Effector memory CD4-positive, alpha-beta T cell (primary cell): ENCODE measurements at regions not wholly inside any gene's neighbourhood (a gene's known extent, or its start where the extent isn't known, plus 50 kb on each side); places are given as distances from the start of the nearest gene placed in this dataset.
"Not testable (repeated sequence)": the region's sequence is repeated elsewhere in the genome, so short reads cannot be mapped to it uniquely, and the experiment has no call there.

Source experiments
- DNase-seq, 3 donors: peaks; one replicate each; pipeline ENCODE4 v3.0.0-alpha.2; 2020
- H3K27ac ChIP-seq: 2 replicates; pipeline ENCODE4 v1.7.0; 2013; ENCODE audit warnings: mild to moderate bottlenecking, low read length, moderate library complexity; ENCODE audit not compliant: insufficient read depth, poor library complexity, severe bottlenecking
- H3K27me3 ChIP-seq: replicated peaks from 2 replicates; pipeline ENCODE4 v1.7.0; 2013; ENCODE audit warnings: mild to moderate bottlenecking, low read length; ENCODE audit not compliant: insufficient read depth, control insufficient read depth, poor library complexity, severe bottlenecking
- H3K36me3 ChIP-seq: 2 replicates; pipeline ENCODE4 v1.7.0; 2013; ENCODE audit warnings: mild to moderate bottlenecking, low read length, moderate library complexity; ENCODE audit not compliant: control insufficient read depth, insufficient read depth
- H3K4me1 ChIP-seq: 2 replicates; pipeline ENCODE4 v1.7.0; 2013; ENCODE audit warnings: low read length, mild to moderate bottlenecking; ENCODE audit not compliant: control insufficient read depth, insufficient read depth, poor library complexity, severe bottlenecking
- H3K4me3 ChIP-seq: 2 replicates; pipeline ENCODE4 v1.7.0; 2013; ENCODE audit warnings: low read length, low read depth, mild to moderate bottlenecking; ENCODE audit not compliant: insufficient read depth, poor library complexity, severe bottlenecking
- H3K9me3 ChIP-seq: 2 replicates; pipeline ENCODE4 v1.7.0; 2013; ENCODE audit warnings: mild to moderate bottlenecking, low read length, moderate library complexity; ENCODE audit not compliant: control insufficient read depth

- no peaks in the 10 kb centered on the region for H3K4me1 ChIP-seq
- H3K36me3 ChIP-seq: no peaks in the 10 kb centered on the region
- H3K9me3 ChIP-seq: no peaks in the 10 kb centered on the region
- H3K4me3 ChIP-seq: no peak overlapping the region
- DNase-seq: no peak
- no peak overlapping the region for H3K27ac ChIP-seq
- no peaks in the 10 kb centered on the region for H3K27me3 ChIP-seq
These were observed 231.6 kb downstream of the ETV1 start for GRCh38 chr7:13757841-13758240.

- DNase-seq, H3K4me1 ChIP-seq, H3K4me3 ChIP-seq, H3K27me3 ChIP-seq, H3K9me3 ChIP-seq, H3K36me3 ChIP-seq, H3K27ac ChIP-seq: not testable (repeated sequence)
These were observed 223.6 kb downstream of the ETV1 start for GRCh38 chr7:13765853-13766252.

GRCh38 chr7:13770305-13770704 lies 219.2 kb downstream of the ETV1 start:
- Histone ChIP-seq H3K9me3 (no peaks in the 10 kb centered on the region), H3K4me1 (no peaks in the 10 kb centered on the region), H3K27ac (no peak overlapping the region), H3K4me3 (no peak overlapping the region), H3K36me3 (no peaks in the 10 kb centered on the region), H3K27me3 (no peaks in the 10 kb centered on the region)
- no peak for DNase-seq

GRCh38 chr7:13774976-13775375 lies 214.5 kb downstream of the ETV1 start:
- no peaks in the 10 kb centered on the region for H3K4me1 ChIP-seq
- no peaks in the 10 kb centered on the region for H3K36me3 ChIP-seq
- H3K27ac ChIP-seq: no peak overlapping the region
- DNase-seq: no peak
- H3K4me3 ChIP-seq: no peak overlapping the region
- no peaks in the 10 kb centered on the region for H3K27me3 ChIP-seq
- no peaks in the 10 kb centered on the region for H3K9me3 ChIP-seq

GRCh38 chr7:13777242-13777641 lies 212.2 kb downstream of the ETV1 start:
- no peaks in the 10 kb centered on the region for H3K27me3 ChIP-seq
- H3K9me3 ChIP-seq: no peaks in the 10 kb centered on the region
- no peaks in the 10 kb centered on the region for H3K4me1 ChIP-seq
- DNase-seq: no peak
- no peaks in the 10 kb centered on the region for H3K36me3 ChIP-seq
- no peak overlapping the region for H3K27ac ChIP-seq
- H3K4me3 ChIP-seq: no peak overlapping the region

- no peaks in the 10 kb centered on the region for H3K27me3 ChIP-seq
- H3K4me1 ChIP-seq: no peaks in the 10 kb centered on the region
- no peak overlapping the region for H3K27ac ChIP-seq
- no peaks in the 10 kb centered on the region for H3K36me3 ChIP-seq
- no peak overlapping the region for H3K4me3 ChIP-seq
- no peaks in the 10 kb centered on the region for H3K9me3 ChIP-seq
- DNase-seq: no peak
These were observed 210.5 kb downstream of the ETV1 start for GRCh38 chr7:13778967-13779366.

GRCh38 chr7:13790611-13791010 lies 198.9 kb downstream of the ETV1 start:
- no peaks in the 10 kb centered on the region for H3K27me3 ChIP-seq
- H3K27ac ChIP-seq: no peak overlapping the region
- H3K4me3 ChIP-seq: no peak overlapping the region
- H3K36me3 ChIP-seq: no peaks in the 10 kb centered on the region
- no peaks in the 10 kb centered on the region for H3K4me1 ChIP-seq
- no peaks in the 10 kb centered on the region for H3K9me3 ChIP-seq
- DNase-seq: no peak

- Histone ChIP-seq H3K4me1 (no peaks in the 10 kb centered on the region), H3K4me3 (no peak overlapping the region), H3K27ac (no peak overlapping the region), H3K9me3 (no peaks in the 10 kb centered on the region), H3K36me3 (no peaks in the 10 kb centered on the region), H3K27me3 (no peaks in the 10 kb centered on the region)
- DNase-seq: no peak
These were observed 197.3 kb downstream of the ETV1 start for GRCh38 chr7:13792208-13792607.

GRCh38 chr7:13793926-13794325 lies 195.5 kb downstream of the ETV1 start:
- Histone ChIP-seq H3K27me3 (no peaks in the 10 kb centered on the region), H3K4me3 (no peak overlapping the region), H3K36me3 (no peaks in the 10 kb centered on the region), H3K27ac (no peak overlapping the region), H3K4me1 (no peaks in the 10 kb centered on the region), H3K9me3 (no peaks in the 10 kb centered on the region)
- DNase-seq: no peak

GRCh38 chr7:13794581-13794980 lies 194.9 kb downstream of the ETV1 start:
- Histone ChIP-seq H3K9me3 (no peaks in the 10 kb centered on the region), H3K36me3 (no peaks in the 10 kb centered on the region), H3K27me3 (no peaks in the 10 kb centered on the region), H3K27ac (no peak overlapping the region), H3K4me1 (no peaks in the 10 kb centered on the region), H3K4me3 (no peak overlapping the region)
- no peak for DNase-seq

- H3K27me3 ChIP-seq: no peaks in the 10 kb centered on the region
These were observed 191.9 kb downstream of the ETV1 start for GRCh38 chr7:13797545-13797944.

More at GRCh38 chr7:13797545-13797944, 191.9 kb downstream of the ETV1 start:
- H3K4me3 ChIP-seq: no peak overlapping the region
- H3K36me3 ChIP-seq: no peaks in the 10 kb centered on the region
- no peaks in the 10 kb centered on the region for H3K9me3 ChIP-seq
- no peaks in the 10 kb centered on the region for H3K4me1 ChIP-seq
- H3K27ac ChIP-seq: no peak overlapping the region
- no peak for DNase-seq
